ENCODE measurements at regions not wholly inside any gene's neighbourhood (a gene's known extent, or its start where the extent isn't known, plus 50 kb on each side); places are given as distances from the start of the nearest gene placed in this dataset.

- DNase-seq: no peak
Observed at GRCh38 chr5:96595300-96596090, 66.7 kb upstream of the CAST start.

GRCh38 chr5:96597438-96598020 is 64.6 kb upstream of the CAST start:
- no peak for DNase-seq

- DNase-seq: no peak
Observed at GRCh38 chr5:96601200-96601599, 61.0 kb upstream of the CAST start.

- DNase-seq: peak; percentile 76
Observed at GRCh38 chr5:96601715-96602244, 60.4 kb upstream of the CAST start.

GRCh38 chr5:96602776-96603175 is 59.4 kb upstream of the CAST start:
- no peak for DNase-seq

- DNase-seq: no peak
Observed at GRCh38 chr5:96605144-96605837, 56.9 kb upstream of the CAST start.

- no peak for DNase-seq
Observed at GRCh38 chr5:96609369-96609768, 52.8 kb upstream of the CAST start.

- DNase-seq: no peak
Observed at GRCh38 chr5:96610747-96611146, 51.4 kb upstream of the CAST start.

- no peak for DNase-seq
Observed at GRCh38 chr5:96611946-96612345, 50.2 kb upstream of the CAST start.
